HepG2 (cell line): ENCODE measurements at regions not wholly inside any gene's neighbourhood (a gene's known extent, or its start where the extent isn't known, plus 50 kb on each side); places are given as distances from the start of the nearest gene placed in this dataset.

Experiments
- ATAC-seq: fragments of 200-7000 bp; cut with Tn5 transposase; 3 replicates; pipeline ENCODE4 v1.9.1; 2020; ENCODE audit warnings: mild to moderate bottlenecking, moderate library complexity
- BruUV-seq: library from RNA; stranded (reverse); fragments of 400-500 nt; replicated peaks from 2 replicates; lab custom pipeline; 2021; lab: Mats Ljungman, UMichigan
- CTCF ChIA-PET: fragments of 300-600 bp; formaldehyde crosslinking; extraction: SDS; loops from one replicate; lab custom pipeline; 2021; ENCODE audit warnings: low total read pairs, inconsistent platforms, low intra/inter-chr PET ratio; lab: Yijun Ruan, JAX
- POLR2A ChIA-PET: fragments of 350-600 bp; sonication (Branson Sonifier 250); formaldehyde crosslinking; loops from one replicate; lab custom pipeline; 2020; ENCODE audit warnings: antibody characterized with exemption, inconsistent platforms; lab: Yijun Ruan, JAX
- DNase-seq: peaks from one replicate; pipeline ENCODE4 v3.0.0-alpha.2; 2015; ENCODE audit warnings: low spot score
- FAIRE-seq: peaks from 3 replicates; lab custom pipeline; 2011; peaks lifted over from hg19 to GRCh38; lab: Jason Lieb, UNC
- H2AFZ ChIP-seq: one replicate; pipeline ENCODE4 v1.6.1; 2011; ENCODE audit warnings: low read length, inconsistent platforms
- H3K27ac ChIP-seq: fragments of 300-600 bp; 3 replicates; pipeline ENCODE4 v1.8.0; 2011; ENCODE audit warnings: mixed run types, mild to moderate bottlenecking, mixed read lengths, low read length, inconsistent platforms; ENCODE audit not compliant: insufficient read depth; ENCODE audit errors: extremely low read length
- H3K27me3 ChIP-seq, 2 experiments: fragments of 200-600 bp in 1 of 2; 2 replicates in 1 of 2; 3 replicates in 1 of 2; pipeline versions ENCODE4 v1.6.0 to v1.8.0; 2011; ENCODE audit warnings: low read length in 2 of 2, mild to moderate bottlenecking in 2 of 2, moderate library complexity in 2 of 2, inconsistent platforms in 1 of 2; ENCODE audit not compliant: insufficient read depth in 2 of 2, control insufficient read depth in 1 of 2
- H3K36me3 ChIP-seq, 2 experiments: fragments of 200-600 bp in 1 of 2; replicated peaks in 1 of 2; 2 replicates in 1 of 2; 3 replicates in 1 of 2; pipeline versions ENCODE4 v1.5.1 to v1.8.0; 2011; ENCODE audit warnings: low read length in 2 of 2, inconsistent platforms in 1 of 2; ENCODE audit not compliant: insufficient read depth in 2 of 2, control insufficient read depth in 1 of 2
- H3K4me1 ChIP-seq: 2 replicates; pipeline ENCODE4 v1.5.1; 2012; ENCODE audit warnings: low read length, inconsistent platforms; ENCODE audit not compliant: insufficient read depth
- H3K4me2 ChIP-seq: 2 replicates; pipeline ENCODE4 v1.6.0; 2011; ENCODE audit warnings: low read depth, low read length, inconsistent platforms
- H3K4me3 ChIP-seq, 3 experiments: fragments of 200-600 bp in 1 of 3; sonication (generic), shearing (Covaris generic) in 1 of 3; replicated peaks in 1 of 3; 2 replicates each; pipeline ENCODE4 v1.5.1; 2011 to 2016; ENCODE audit warnings: low read length in 3 of 3, inconsistent platforms in 2 of 3, low read depth in 2 of 3, mild to moderate bottlenecking in 2 of 3, control low read depth in 1 of 3, mixed read lengths in 1 of 3; ENCODE audit not compliant: insufficient read depth in 1 of 3
- H3K79me2 ChIP-seq: one replicate; pipeline ENCODE4 v1.6.1; 2011; ENCODE audit warnings: low read length, inconsistent platforms; ENCODE audit not compliant: insufficient read depth
- H3K9ac ChIP-seq: 2 replicates; pipeline ENCODE4 v1.6.0; 2011; ENCODE audit warnings: mild to moderate bottlenecking, low read depth, low read length, inconsistent platforms; ENCODE audit not compliant: insufficient read depth
- H3K9me3 ChIP-seq: 2 replicates; pipeline ENCODE4 v1.5.1; 2012; ENCODE audit warnings: mild to moderate bottlenecking, low read length
- H4K20me1 ChIP-seq: 2 replicates; pipeline ENCODE4 v1.6.0; 2011; ENCODE audit warnings: inconsistent platforms, mild to moderate bottlenecking, low read length, moderate library complexity; ENCODE audit not compliant: insufficient read depth
- CBFB ChIP-seq: sonication (generic); formaldehyde crosslinking; IDR thresholded peaks from 2 replicates; pipeline ENCODE4 v1.4.0; 2020; ENCODE audit warnings: missing genetic modification reagents
- CBX1 ChIP-seq: IDR thresholded peaks from one replicate; pipeline ENCODE4 v1.6.1; 2016; ENCODE audit warnings: antibody characterized with exemption, low read depth
- DMAP1 ChIP-seq: IDR thresholded peaks from 2 replicates; pipeline ENCODE4 v1.6.1; 2016
- MXI1 ChIP-seq: IDR thresholded peaks from 3 replicates; pipeline ENCODE4 v1.6.1; 2012; ENCODE audit warnings: low read depth, low read length, inconsistent platforms, borderline replicate concordance
- NFE2 ChIP-seq: sonication (generic); formaldehyde crosslinking; IDR thresholded peaks from 2 replicates; pipeline ENCODE4 v1.4.0; 2020; ENCODE audit warnings: missing genetic modification reagents
- NFE2L2 ChIP-seq: fragments of 150-350 bp; IDR thresholded peaks from 2 replicates; pipeline ENCODE4 v1.6.1; 2014; ENCODE audit warnings: low read length
- ZBTB7B ChIP-seq: sonication (generic); formaldehyde crosslinking; IDR thresholded peaks from 2 replicates; pipeline ENCODE4 v1.4.0; 2020; ENCODE audit warnings: missing genetic modification reagents
- ZC3H13 ChIP-seq: sonication (generic); formaldehyde crosslinking; IDR thresholded peaks from 2 replicates; pipeline ENCODE4 v1.8.1; 2023; ENCODE audit warnings: mild to moderate bottlenecking, missing genetic modification reagents, moderate library complexity
- ZNF34 ChIP-seq: sonication (generic); formaldehyde crosslinking; IDR thresholded peaks from 2 replicates; pipeline ENCODE4 v1.4.0; 2020; ENCODE audit warnings: mild to moderate bottlenecking, missing genetic modification reagents, borderline replicate concordance
- ZNF703 ChIP-seq: sonication (generic); formaldehyde crosslinking; IDR thresholded peaks from 2 replicates; pipeline ENCODE4 v1.5.1; 2020; ENCODE audit warnings: missing genetic modification reagents, mild to moderate bottlenecking, moderate library complexity, borderline replicate concordance
- ZNF772 ChIP-seq: sonication (generic); formaldehyde crosslinking; IDR thresholded peaks from 2 replicates; pipeline ENCODE4 v1.5.0; 2020; ENCODE audit warnings: mild to moderate bottlenecking, missing genetic modification reagents
- ZNF816 ChIP-seq: sonication (generic); formaldehyde crosslinking; IDR thresholded peaks from 2 replicates; pipeline ENCODE4 v1.8.0; 2022; ENCODE audit warnings: missing genetic modification reagents, mild to moderate bottlenecking, borderline replicate concordance
- ZXDC ChIP-seq: sonication (generic); formaldehyde crosslinking; IDR thresholded peaks from 2 replicates; pipeline ENCODE4 v1.5.0; 2020; ENCODE audit warnings: mild to moderate bottlenecking, missing genetic modification reagents
- WGBS: methylation state at CpG from one replicate; pipeline ENCODE4 v1.1.6; 2017; ENCODE audit warnings: low lambda C conversion rate; 5-methylcytosine and 5-hydroxymethylcytosine counted together
- in situ Hi-C: cut with HindIII; loops from 2 replicates; pipeline ENCODE4 v1.10.0; 2017; ENCODE audit warnings: low pct_unique_long_range_greater_than_20kb; ENCODE audit not compliant: extremely low pct_ligation_motif_present
- intact Hi-C: fragments of 100-400 bp; cut with micrococcal nuclease; formaldehyde crosslinking; loops from one replicate; pipeline ENCODE4 v1.10.0; 2022; ENCODE audit not compliant: unreplicated experiment
- TF ChIP-seq, protein P1 (sequence below): sonication (generic); formaldehyde crosslinking; IDR thresholded peaks from 2 replicates; pipeline ENCODE4 v1.9.0; 2021; ENCODE audit warnings: missing genetic modification reagents, borderline replicate concordance
- TF ChIP-seq, protein P2 (sequence below): sonication (generic); formaldehyde crosslinking; IDR thresholded peaks from 2 replicates; pipeline ENCODE4 v1.5.0; 2020; ENCODE audit warnings: mild to moderate bottlenecking, missing genetic modification reagents

DNA sequence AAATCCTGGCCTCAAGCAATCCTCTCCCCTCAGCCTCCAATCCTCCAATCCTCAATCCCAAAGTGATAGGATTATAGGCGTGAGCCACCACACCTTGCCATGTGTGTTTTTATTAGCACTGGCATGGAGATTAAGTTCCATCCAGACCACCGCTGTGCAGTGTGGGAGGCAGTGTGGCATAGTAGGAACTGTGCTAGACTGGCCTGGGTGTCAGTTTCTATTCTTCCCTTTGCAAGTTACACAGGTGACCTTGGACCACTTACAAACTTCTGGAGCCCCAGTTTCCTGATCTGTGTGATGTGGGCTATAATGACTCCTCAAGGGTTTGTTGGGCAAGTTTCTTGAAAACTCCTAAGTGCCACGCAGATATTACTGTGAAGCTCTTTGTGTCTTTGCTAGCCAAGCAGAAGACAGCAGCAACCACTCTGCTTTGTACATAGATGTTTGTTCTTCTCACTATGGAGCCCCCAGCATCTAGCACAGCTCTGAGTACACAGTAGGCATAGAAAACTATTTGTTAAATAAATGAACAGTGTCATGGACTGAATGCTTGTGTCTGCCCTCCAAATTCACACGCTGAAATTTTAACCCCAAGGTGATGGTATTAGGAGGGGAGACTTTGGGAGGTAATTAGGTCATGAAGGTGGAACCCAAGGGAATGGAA, 93.0 kb downstream of the LBH start (continued):
- TF ChIP-seq, protein P1, sequence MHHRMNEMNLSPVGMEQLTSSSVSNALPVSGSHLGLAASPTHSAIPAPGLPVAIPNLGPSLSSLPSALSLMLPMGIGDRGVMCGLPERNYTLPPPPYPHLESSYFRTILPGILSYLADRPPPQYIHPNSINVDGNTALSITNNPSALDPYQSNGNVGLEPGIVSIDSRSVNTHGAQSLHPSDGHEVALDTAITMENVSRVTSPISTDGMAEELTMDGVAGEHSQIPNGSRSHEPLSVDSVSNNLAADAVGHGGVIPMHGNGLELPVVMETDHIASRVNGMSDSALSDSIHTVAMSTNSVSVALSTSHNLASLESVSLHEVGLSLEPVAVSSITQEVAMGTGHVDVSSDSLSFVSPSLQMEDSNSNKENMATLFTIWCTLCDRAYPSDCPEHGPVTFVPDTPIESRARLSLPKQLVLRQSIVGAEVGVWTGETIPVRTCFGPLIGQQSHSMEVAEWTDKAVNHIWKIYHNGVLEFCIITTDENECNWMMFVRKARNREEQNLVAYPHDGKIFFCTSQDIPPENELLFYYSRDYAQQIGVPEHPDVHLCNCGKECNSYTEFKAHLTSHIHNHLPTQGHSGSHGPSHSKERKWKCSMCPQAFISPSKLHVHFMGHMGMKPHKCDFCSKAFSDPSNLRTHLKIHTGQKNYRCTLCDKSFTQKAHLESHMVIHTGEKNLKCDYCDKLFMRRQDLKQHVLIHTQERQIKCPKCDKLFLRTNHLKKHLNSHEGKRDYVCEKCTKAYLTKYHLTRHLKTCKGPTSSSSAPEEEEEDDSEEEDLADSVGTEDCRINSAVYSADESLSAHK (CRISPR knock-in tag): no peak

DNA sequence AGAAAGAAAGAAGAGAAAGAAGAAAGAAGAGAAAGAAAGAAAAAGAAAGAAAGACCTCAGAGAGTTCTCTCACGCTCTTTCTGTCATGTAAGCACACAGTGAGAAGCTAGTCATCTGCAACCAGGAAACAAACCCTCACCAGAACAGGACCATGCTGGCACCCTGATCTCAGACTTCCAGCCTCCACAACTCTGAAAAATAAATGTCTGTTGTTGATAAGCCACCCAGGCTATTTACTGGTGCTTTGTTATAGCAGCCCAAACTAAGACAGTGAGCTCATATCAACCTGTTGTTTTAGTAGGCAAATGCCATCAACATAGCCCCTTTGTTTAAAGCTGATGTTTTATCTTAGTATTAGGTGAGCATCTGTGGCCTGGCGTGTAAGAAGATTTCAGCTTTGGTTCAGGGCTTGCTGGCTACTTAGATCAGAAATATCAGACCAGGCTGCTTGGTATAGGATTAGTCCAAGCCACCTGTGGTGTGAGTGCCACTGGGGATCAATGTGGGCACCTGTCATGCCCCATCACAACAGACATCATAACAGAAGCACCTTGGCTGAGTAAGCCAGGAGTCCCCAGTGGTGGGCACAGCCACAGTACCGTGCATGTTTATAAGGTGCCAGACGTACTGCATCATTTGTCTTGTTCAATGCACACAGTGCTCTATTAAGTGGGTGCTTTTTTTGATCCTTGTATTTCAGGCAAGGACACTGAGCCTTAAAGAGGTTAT, 94.4 kb downstream of the LBH start:
- in situ Hi-C loops (no loop called here), intact Hi-C loops (no loop called here)
- Histone ChIP-seq H3K27me3 (peaks cover 0 to 10% of the 10 kb centered on the region in 2 experiments; a peak in 3 of 5 replicates), H3K27ac (no peak overlapping the region), H4K20me1 (no peaks in the 10 kb centered on the region), H2AFZ (no peak overlapping the region), H3K4me1 (no peaks in the 10 kb centered on the region), H3K79me2 (no peaks in the 10 kb centered on the region), H3K9me3 (no peaks in the 10 kb centered on the region), H3K4me3 (no peak overlapping the region), H3K9ac (no peak overlapping the region), H3K4me2 (no peak overlapping the region), H3K36me3 (no peaks in the 10 kb centered on the region)
- FAIRE-seq (no peak), ATAC-seq (no peak), DNase-seq (no peak)
- BruUV-seq: no TSS peak
- CTCF ChIA-PET: no interaction called here
- POLR2A ChIA-PET: no interaction called here
- 28% methylated on average over 4 of the region's 4 CpGs for WGBS
- no peak for TF ChIP-seq MXI1
- no peak for TF ChIP-seq ZNF816 (CRISPR knock-in tag)
- no peak for TF ChIP-seq CBFB (CRISPR knock-in tag)
- TF ChIP-seq DMAP1 (CRISPR knock-in tag): no peak
- TF ChIP-seq ZXDC (CRISPR knock-in tag): no peak
- no peak for TF ChIP-seq ZNF772
- no peak for TF ChIP-seq CBX1
- no peak for TF ChIP-seq ZBTB7B
- no peak for TF ChIP-seq NFE2L2
- no peak for TF ChIP-seq ZNF703
- TF ChIP-seq, protein P2, sequence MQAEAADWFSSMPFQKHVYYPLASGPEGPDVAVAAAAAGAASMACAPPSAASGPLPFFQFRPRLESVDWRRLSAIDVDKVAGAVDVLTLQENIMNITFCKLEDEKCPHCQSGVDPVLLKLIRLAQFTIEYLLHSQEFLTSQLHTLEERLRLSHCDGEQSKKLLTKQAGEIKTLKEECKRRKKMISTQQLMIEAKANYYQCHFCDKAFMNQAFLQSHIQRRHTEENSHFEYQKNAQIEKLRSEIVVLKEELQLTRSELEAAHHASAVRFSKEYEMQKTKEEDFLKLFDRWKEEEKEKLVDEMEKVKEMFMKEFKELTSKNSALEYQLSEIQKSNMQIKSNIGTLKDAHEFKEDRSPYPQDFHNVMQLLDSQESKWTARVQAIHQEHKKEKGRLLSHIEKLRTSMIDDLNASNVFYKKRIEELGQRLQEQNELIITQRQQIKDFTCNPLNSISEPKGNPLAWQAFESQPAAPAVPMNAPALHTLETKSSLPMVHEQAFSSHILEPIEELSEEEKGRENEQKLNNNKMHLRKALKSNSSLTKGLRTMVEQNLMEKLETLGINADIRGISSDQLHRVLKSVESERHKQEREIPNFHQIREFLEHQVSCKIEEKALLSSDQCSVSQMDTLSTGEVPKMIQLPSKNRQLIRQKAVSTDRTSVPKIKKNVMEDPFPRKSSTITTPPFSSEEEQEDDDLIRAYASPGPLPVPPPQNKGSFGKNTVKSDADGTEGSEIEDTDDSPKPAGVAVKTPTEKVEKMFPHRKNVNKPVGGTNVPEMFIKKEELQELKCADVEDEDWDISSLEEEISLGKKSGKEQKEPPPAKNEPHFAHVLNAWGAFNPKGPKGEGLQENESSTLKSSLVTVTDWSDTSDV (CRISPR knock-in tag): no peak
- no peak for TF ChIP-seq ZNF34 (CRISPR knock-in tag)
- TF ChIP-seq ZC3H13: no peak
- no peak for TF ChIP-seq NFE2
